ENCODE measurements at regions not wholly inside any gene's neighbourhood (a gene's known extent, or its start where the extent isn't known, plus 50 kb on each side); places are given as distances from the start of the nearest gene placed in this dataset.

DNA sequence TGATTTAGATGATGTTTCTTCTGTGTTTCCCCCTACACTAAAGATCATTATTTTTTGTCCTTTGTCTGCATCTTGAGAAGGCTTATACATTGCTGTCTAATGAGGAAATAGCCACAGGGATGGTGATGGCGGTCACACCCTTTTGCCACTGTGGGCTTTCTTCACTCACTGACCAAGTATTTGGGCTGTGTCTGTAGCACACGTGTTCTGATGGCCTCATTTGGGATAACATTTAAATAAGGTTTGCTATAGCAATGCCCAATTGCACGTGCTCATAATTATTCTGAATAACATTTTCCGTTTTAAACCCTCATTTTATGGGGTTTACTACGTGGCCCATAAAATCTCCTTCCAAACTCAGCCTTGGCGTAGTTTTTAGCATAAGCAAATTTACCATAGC is 230.3 kb upstream of the PRICKLE1 start:
- DNase-seq (ENCODE audit: low spot score in 2 of 2) (no peak), FAIRE-seq (no peak)

GRCh38 chr12:42815068-42815467 is 225.5 kb upstream of the PRICKLE1 start:
- FAIRE-seq: no peak
- no peak for DNase-seq (ENCODE audit: low spot score in 2 of 2)

DNA sequence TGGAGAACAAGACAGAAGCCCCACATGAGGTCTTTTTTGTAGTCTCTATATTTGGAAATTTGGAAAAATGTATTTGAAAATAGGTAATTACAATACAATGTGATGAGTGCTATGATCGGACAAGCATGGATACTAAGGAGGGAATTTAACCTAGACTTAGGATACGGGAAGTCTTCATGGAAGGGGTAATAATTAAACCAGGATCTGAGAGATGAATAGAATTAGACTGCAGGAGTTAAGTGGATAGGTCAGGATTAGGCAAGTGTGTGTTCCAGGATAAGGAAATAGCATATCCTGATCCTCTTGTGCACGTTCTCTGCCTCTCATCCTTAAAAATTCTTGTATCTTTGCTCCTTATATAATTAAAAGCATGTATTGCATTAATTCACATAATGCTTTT is 223.3 kb upstream of the PRICKLE1 start:
- DNase-seq (ENCODE audit: low spot score in 2 of 2) (no peak), FAIRE-seq (no peak)

GRCh38 chr12:42812086-42812485 is 222.5 kb upstream of the PRICKLE1 start:
- FAIRE-seq: no peak
- no peak for DNase-seq (ENCODE audit: low spot score in 2 of 2)

GRCh38 chr12:42810006-42810405 is 220.5 kb upstream of the PRICKLE1 start:
- DNase-seq (ENCODE audit: low spot score in 2 of 2) (no peak), FAIRE-seq (no peak)

DNA sequence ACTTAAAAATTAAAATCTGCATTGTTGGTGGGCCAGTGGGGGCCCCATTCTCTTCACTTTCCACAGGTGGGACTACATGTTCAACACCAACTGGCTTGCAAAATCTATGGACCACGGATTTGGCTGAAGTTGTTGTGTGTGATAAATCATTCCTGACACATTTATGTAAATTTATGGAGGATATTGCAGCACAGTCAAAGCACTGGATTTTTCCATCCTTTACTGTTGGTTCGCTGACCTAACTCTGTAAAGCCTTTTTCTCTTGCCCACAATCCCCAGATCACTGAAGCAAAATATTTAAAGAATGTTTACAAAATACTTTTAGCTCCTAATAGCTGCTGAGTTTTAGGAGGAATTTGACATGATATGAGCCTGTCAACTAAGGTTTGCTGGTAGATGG is 219.7 kb upstream of the PRICKLE1 start:
- no peak for FAIRE-seq
- no peak for DNase-seq (ENCODE audit: low spot score in 2 of 2)

DNA sequence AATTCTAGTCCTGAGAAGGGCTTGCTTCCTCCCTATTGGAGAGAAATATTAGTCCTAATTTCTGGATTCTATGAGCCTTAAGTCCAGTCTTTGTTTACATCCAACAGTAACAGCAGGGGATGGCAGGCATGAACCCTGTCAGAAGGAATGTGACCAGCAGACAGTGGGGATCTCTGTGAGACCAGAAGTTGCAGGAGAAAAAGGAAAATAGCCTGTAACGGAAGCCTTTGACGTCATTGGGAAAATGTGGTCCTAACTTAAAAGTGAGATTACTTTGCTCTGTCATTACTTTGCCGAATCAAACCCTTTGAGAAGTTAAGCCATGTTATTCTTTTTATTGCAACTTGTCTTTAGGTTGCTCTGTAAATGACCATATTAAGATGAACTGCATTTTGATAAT is 218.2 kb upstream of the PRICKLE1 start:
- FAIRE-seq (no peak), DNase-seq (ENCODE audit: low spot score in 2 of 2) (no peak)

- FAIRE-seq: no peak
- no peak for DNase-seq (ENCODE audit: low spot score in 2 of 2)
Observed at GRCh38 chr12:42807251-42807650, 217.7 kb upstream of the PRICKLE1 start.

DNA sequence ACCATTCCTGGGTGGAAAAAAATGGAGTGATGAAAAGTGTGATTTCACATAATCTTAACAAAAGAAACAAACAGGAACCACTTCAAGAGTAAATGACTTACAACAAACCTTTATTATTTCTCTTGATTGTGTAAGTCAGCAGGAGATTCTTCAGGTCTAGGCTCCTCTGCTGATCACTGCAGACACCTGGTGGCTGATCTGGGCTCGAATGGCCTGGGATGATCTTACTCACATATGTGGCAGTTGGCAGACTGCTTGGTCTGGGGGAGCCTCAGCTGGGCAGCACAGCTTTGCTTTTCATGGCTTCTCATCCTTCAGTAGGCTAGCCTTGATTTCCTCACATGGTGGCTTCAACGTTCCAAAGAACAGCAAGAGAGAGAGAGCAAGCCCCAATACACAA is 215.4 kb upstream of the PRICKLE1 start:
- DNase-seq (ENCODE audit: low spot score in 2 of 2) (no peak), FAIRE-seq (no peak)

DNA sequence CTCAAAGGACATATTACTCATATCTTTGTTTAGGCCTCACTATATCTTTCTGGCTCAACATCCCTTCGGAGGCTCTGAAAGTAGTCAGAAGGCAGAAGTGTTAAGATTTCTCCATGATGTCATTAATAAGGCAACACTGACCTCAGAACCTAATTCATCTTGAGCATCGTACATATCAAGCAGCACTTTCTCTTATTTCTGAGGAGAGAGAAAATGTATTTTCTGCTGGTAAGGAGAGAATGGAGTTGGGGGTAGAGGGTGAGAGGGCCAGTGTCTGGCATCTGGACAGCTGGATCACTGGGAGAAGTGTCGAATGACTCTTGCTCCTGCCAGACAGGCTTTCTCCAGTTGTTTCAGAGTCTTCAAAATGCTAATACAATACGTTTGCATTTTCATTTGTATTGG is 213.2 kb upstream of the PRICKLE1 start:
- DNase-seq (ENCODE audit: low spot score in 2 of 2) (no peak), FAIRE-seq (no peak)

DNA sequence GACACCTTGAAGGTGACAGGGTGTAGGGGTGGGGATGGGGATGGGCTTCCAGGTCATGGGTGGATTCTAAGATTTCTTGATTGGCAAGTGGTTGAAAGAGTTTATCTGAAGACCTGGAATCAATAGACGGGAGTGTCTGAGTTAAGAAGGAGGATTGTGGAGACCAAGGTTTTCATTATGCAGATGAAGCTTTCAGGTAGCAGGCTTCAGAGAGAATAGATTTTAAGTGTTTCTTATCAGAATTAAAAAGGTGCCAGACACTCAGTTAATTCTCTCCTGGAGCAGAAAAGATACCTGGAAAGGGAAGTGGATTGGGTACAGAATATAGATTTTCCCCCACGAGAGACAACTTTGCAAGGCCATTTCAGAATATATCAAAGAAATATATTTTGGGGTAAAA is 211.7 kb upstream of the PRICKLE1 start:
- DNase-seq (ENCODE audit: low spot score in 2 of 2) (no peak), FAIRE-seq (no peak)

DNA sequence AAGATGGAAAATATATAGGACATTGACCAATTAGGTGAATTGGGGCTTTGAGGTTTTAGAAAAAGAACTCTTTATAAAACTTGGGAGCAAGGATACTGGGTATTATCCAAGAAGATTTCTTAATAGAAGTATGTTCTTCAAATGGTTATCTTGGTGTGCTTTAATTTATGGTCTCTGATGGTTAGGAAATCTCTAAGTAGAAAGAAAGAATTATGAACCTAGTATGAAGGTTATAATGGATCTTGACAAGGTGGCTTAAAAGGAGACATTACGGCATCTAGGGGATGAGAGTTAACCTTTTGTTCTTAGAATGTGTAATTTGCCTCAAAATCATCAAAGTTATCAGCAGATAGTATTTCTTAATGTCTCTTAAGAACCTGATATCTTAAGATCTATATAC is 210.4 kb upstream of the PRICKLE1 start:
- FAIRE-seq (no peak), DNase-seq (ENCODE audit: low spot score in 2 of 2) (no peak)

DNA sequence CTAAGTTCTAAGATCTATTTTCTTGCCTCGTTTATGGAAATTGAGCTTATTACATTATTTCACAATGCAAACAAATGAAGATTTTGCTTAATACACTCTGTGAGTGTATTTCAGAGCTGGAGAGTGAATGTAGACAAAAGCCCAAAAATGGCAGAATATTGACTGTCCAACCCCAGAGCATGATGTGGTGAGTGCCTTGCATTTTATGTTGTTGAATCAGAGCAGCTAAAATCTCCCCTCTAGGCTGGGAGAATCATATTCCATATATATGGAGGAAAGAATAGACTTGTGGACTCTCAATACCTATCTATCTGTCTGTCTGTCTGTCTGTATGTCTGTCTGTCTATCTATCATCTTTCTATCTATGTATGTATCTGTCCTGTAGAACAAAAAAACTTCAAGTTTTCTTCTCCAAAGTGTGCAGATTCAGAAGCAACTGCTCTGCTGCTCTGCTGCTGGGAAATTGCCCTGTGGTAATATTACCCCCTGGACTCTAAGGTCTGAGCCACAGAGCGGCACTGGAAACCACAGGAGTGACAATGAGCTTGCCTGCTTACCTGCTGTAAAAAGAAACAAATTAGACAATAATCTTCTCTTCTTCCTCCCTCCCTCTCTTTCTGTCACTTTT is 209.4 kb upstream of the PRICKLE1 start:
- DNase-seq (ENCODE audit: low spot score in 2 of 2): no peak
- no peak for FAIRE-seq

- no peak for FAIRE-seq
- DNase-seq (ENCODE audit: low spot score in 2 of 2): no peak
Observed at GRCh38 chr12:42794806-42795205, 205.3 kb upstream of the PRICKLE1 start.

- no peak for FAIRE-seq
Observed at GRCh38 chr12:42793166-42793565, 203.6 kb upstream of the PRICKLE1 start.

DNA sequence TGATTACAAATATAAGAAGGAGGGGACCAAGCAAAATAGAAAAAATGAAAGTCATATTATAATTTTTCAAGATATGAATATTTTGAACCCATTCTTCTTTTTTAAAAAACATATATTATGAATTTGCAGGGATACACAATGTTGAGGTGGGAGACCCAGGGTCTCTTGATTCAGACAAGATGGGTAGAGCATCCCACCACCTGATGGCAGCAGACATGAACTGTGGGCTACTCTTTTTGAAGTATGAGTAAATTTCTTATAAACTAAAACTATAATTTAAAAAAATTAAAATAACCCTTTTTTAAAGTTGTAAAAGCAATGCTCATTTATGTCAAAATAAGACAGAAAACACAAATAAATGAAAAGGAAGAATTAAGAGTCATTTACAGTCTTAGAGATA is 202.7 kb upstream of the PRICKLE1 start:
- no peak for FAIRE-seq
- DNase-seq (ENCODE audit: low spot score in 2 of 2): no peak

More at GRCh38 chr12:42793166-42793565, 203.6 kb upstream of the PRICKLE1 start:
- DNase-seq (ENCODE audit: low spot score in 2 of 2): no peak

DNA sequence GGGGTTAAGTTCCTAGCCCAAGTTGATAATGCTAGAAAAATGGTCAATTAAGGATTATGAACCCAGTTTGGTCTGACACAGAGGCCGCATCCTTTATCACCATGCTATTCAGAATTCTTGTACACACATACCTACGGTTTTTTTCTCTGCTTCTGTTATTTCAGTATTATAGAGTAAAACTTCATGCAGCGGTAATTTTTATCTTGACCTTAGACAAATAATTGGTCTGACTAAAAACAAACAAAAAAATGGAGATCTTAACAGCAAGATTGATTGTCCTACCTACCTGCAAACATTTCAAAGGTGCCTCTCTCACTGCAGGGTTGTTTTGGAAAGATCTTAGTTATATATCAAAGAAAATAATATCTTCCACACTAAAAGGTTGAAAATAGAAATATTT is 201.9 kb upstream of the PRICKLE1 start:
- DNase-seq (ENCODE audit: low spot score in 2 of 2) (no peak), FAIRE-seq (no peak)

DNA sequence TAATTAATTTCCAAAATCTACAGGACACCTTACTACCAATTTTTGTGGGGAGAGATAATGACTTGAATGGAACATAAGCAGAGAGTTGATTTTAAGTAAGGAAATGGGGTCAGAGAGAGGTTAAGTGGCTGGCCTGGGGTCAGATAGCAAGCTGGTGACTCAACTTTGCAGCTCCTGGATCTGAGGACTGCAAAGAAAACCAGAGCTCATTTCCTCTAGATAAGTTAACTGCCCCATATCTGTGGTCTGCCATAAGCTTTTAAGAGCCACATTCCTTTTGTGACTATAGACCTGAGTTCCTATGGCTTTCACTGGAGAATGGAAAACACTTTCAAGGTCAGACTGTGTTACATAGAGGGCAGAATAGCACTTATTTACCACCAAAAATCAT is 201.2 kb upstream of the PRICKLE1 start:
- FAIRE-seq: no peak

GRCh38 chr12:42789808-42790760 is 200.5 kb upstream of the PRICKLE1 start:
- FAIRE-seq (no peak), DNase-seq (ENCODE audit: low spot score in 2 of 2) (no peak)

More for the DNA sequence above, 201.2 kb upstream of the PRICKLE1 start:
- DNase-seq (ENCODE audit: low spot score in 2 of 2): no peak

GRCh38 chr12:42786400-42787148 is 197.0 kb upstream of the PRICKLE1 start:
- DNase-seq (ENCODE audit: low spot score in 2 of 2) (no peak), FAIRE-seq (no peak)

GRCh38 chr12:42785944-42786343 is 196.4 kb upstream of the PRICKLE1 start:
- FAIRE-seq (no peak), DNase-seq (ENCODE audit: low spot score in 2 of 2) (no peak)
